HG02884 (cell line): ENCODE measurements at regions not wholly inside any gene's neighbourhood (a gene's known extent, or its start where the extent isn't known, plus 50 kb on each side); places are given as distances from the start of the nearest gene placed in this dataset.

ENCODE experiments used
- ATAC-seq: cut with Tn5 transposase; IDR thresholded peaks from one replicate; pipeline ENCODE4 v1.9.1; 2021; ENCODE audit warnings: mild to moderate bottlenecking, moderate library complexity; ENCODE audit not compliant: unreplicated experiment

- ATAC-seq = no peak
Measured at GRCh38 chr2:129242269-129242668, 737.2 kb upstream of the RAB6C start.

DNA sequence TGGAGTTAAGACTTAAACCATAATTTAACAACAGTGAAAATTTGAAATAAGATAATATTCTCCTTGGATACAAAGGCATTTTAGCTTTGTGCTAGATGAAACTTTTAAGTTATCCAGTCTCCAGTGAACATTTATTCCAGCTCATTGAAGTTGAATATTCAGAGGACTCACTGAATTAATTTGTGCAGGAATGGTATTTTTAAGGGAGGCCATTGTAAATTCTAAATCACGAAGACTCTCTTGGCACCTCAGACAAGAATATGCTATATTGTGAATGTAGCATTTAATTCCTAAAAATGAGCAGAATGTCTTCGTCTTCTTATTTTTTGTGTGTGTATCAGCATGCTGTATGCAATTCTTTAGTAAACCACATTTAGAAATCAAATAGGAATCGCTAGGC lies 731.7 kb upstream of the RAB6C start:
- no peak for ATAC-seq

GRCh38 chr2:129248198-129248597 lies 731.3 kb upstream of the RAB6C start:
- no peak for ATAC-seq

- ATAC-seq = no peak
Measured at GRCh38 chr2:129252781-129253460, 726.5 kb upstream of the RAB6C start.

- ATAC-seq = no peak
Measured at GRCh38 chr2:129253461-129253812, 726.0 kb upstream of the RAB6C start.

- no peak for ATAC-seq
Measured at GRCh38 chr2:129254718-129255117, 724.7 kb upstream of the RAB6C start.

- ATAC-seq = no peak
Measured at GRCh38 chr2:129255610-129256313, 723.7 kb upstream of the RAB6C start.

GRCh38 chr2:129256642-129257041 lies 722.8 kb upstream of the RAB6C start:
- ATAC-seq = no peak

DNA sequence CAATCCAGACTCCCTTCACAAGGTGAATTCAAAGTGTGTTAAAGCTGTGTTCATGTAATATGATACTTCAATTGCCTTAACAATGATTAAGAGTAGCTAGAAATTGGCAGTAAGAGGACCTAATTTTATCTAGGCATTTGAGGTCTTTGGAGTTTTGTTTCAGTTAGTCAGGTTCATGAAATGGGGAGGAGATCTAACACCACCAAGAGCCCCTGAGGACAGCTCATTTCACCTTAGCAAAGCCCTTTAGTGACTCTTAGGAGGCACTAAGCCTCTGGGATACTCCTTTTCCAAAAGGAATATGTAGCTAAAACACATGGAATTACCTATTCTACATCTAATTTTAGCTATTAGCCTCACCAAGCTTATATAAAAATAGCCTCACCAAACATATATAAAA lies 716.5 kb upstream of the RAB6C start:
- no peak for ATAC-seq

DNA sequence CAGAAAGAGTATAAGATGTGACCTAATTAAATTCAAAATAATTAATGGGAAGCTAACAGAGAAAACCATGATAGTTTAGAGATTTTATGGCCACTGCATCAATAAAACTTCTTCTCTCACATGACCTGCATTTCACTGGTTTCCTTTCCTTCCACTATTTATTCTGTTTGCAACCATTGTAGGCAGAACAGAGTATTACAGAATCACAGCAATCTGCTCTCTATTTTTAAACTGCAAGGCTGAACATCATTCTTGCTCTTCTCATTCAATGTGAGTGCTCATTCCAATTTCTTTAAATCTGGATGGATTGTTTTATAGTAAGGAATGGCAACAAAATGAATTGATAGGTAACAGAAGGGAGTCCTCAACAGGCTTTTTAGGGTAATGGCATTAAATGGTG lies 715.5 kb upstream of the RAB6C start:
- no peak for ATAC-seq

- ATAC-seq = no peak
Measured at GRCh38 chr2:129267559-129267958, 711.9 kb upstream of the RAB6C start.

- no peak for ATAC-seq
Measured at GRCh38 chr2:129273266-129274037, 706.0 kb upstream of the RAB6C start.

- ATAC-seq = no peak
Measured at GRCh38 chr2:129274038-129274415, 705.4 kb upstream of the RAB6C start.

GRCh38 chr2:129274918-129275317 lies 704.5 kb upstream of the RAB6C start:
- no peak for ATAC-seq

- ATAC-seq = no peak
Measured at GRCh38 chr2:129275706-129276105, 703.8 kb upstream of the RAB6C start.

- no peak for ATAC-seq
Measured at GRCh38 chr2:129276978-129277584, 702.4 kb upstream of the RAB6C start.

- ATAC-seq = no peak
Measured at GRCh38 chr2:129277585-129277981, 701.9 kb upstream of the RAB6C start.

DNA sequence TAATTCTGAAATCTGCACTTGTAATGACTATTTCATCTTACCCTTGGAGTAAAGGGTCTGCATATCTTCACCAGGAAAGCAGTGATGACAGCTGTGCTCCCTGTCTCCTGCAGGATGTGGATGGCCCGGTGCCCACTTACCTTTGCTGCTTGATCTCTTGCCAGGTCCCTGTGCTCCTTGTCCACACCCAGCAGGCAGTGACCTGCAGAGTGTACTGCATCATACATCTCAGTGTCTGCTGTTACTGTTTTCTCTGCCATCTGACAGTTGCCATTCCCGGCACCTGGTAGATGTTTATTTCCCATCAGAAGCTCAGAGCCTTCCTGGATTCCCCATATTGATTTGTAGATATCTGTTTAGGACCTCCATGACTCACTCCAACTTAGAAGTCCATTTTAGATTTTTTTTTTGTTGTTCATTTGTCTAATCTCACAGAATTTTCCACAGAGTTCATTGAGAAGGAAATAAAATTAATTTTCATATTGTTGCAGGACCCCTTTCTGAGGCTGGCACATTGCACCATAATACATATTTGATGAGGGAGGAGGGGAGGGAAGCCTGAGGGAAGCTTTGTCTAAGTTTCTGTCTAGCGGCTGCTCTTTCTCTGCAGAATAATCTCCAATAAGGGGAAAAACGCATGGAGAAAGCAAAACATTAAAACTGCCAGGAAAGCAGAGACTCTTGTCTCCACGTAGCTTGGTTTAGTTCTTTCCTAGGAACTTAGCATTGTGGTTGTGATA lies 697.5 kb upstream of the RAB6C start:
- ATAC-seq = no peak

GRCh38 chr2:129285012-129285411 lies 694.5 kb upstream of the RAB6C start:
- ATAC-seq = no peak

GRCh38 chr2:129293326-129293725 lies 686.1 kb upstream of the RAB6C start:
- no peak for ATAC-seq

GRCh38 chr2:129296396-129296795 lies 683.1 kb upstream of the RAB6C start:
- no peak for ATAC-seq
